ENCODE measurements at regions not wholly inside any gene's neighbourhood (a gene's known extent, or its start where the extent isn't known, plus 50 kb on each side); places are given as distances from the start of the nearest gene placed in this dataset.
"Not testable (repeated sequence)": the region's sequence is repeated elsewhere in the genome, so short reads cannot be mapped to it uniquely, and the experiment has no call there.

GRCh38 chr2:144675331-144675730 lies 155.4 kb upstream of the ZEB2 start:
- DNase-seq = no peak

- DNase-seq = no peak
Measured at GRCh38 chr2:144674071-144674470, 154.2 kb upstream of the ZEB2 start.

- DNase-seq = no peak
Measured at GRCh38 chr2:144673456-144673855, 153.5 kb upstream of the ZEB2 start.

- DNase-seq = no peak
Measured at GRCh38 chr2:144671695-144672455, 152.0 kb upstream of the ZEB2 start.

GRCh38 chr2:144670738-144671137 lies 150.8 kb upstream of the ZEB2 start:
- no peak for DNase-seq

- DNase-seq = no peak
Measured at GRCh38 chr2:144670080-144670479, 150.2 kb upstream of the ZEB2 start.

GRCh38 chr2:144669196-144669987 lies 149.5 kb upstream of the ZEB2 start:
- DNase-seq = no peak

GRCh38 chr2:144668493-144669110 lies 148.7 kb upstream of the ZEB2 start:
- DNase-seq = no peak

GRCh38 chr2:144666032-144666431 lies 146.1 kb upstream of the ZEB2 start:
- DNase-seq = no peak

- DNase-seq = no peak
Measured at GRCh38 chr2:144663207-144663606, 143.3 kb upstream of the ZEB2 start.

GRCh38 chr2:144660518-144661316 lies 140.8 kb upstream of the ZEB2 start:
- DNase-seq = no peak

GRCh38 chr2:144659731-144660275 lies 139.9 kb upstream of the ZEB2 start:
- DNase-seq = no peak

- DNase-seq = no peak
Measured at GRCh38 chr2:144654523-144654922, 134.6 kb upstream of the ZEB2 start.

- DNase-seq = no peak
Measured at GRCh38 chr2:144650907-144651306, 131.0 kb upstream of the ZEB2 start.

- no peak for DNase-seq
Measured at GRCh38 chr2:144648837-144649465, 129.0 kb upstream of the ZEB2 start.

GRCh38 chr2:144645083-144645778 lies 125.3 kb upstream of the ZEB2 start:
- DNase-seq = no peak

- DNase-seq = no peak
Measured at GRCh38 chr2:144644549-144644948, 124.6 kb upstream of the ZEB2 start.

- DNase-seq = no peak
Measured at GRCh38 chr2:144643537-144644336, 123.8 kb upstream of the ZEB2 start.

- DNase-seq = no peak
Measured at GRCh38 chr2:144642856-144643255, 122.9 kb upstream of the ZEB2 start.

- DNase-seq = no peak
Measured at GRCh38 chr2:144642131-144642530, 122.2 kb upstream of the ZEB2 start.

- not testable (repeated sequence) for DNase-seq
Measured at GRCh38 chr2:144638250-144638649, 118.3 kb upstream of the ZEB2 start.
